22Rv1 (cell line): ENCODE measurements at regions not wholly inside any gene's neighbourhood (a gene's known extent, or its start where the extent isn't known, plus 50 kb on each side); places are given as distances from the start of the nearest gene placed in this dataset.

ENCODE experiments used
- CTCF ChIP-seq: fragments of 450-650 bp; IDR thresholded peaks from 2 replicates; pipeline ENCODE4 v1.5.1; 2017; ENCODE audit warnings: mild to moderate bottlenecking
- ZFX ChIP-seq: fragments of 450-650 bp; IDR thresholded peaks from 2 replicates; pipeline ENCODE4 v1.6.1; 2017; ENCODE audit warnings: antibody characterized with exemption, borderline replicate concordance

GRCh38 chr4:122980860-122981259 is 58.5 kb upstream of the NUDT6 start:
- no peak for TF ChIP-seq CTCF
- no peak for TF ChIP-seq ZFX
